ENCODE measurements at regions not wholly inside any gene's neighbourhood (a gene's known extent, or its start where the extent isn't known, plus 50 kb on each side); places are given as distances from the start of the nearest gene placed in this dataset.
"Not testable (repeated sequence)": the region's sequence is repeated elsewhere in the genome, so short reads cannot be mapped to it uniquely, and the experiment has no call there.

GRCh38 chr7:9071160-9071762 is 637.9 kb downstream of the NXPH1 start:
- H3K4ac ChIP-seq (ENCODE audit: low read depth, low read length), result no peak overlapping the region
- no peaks in the 10 kb centered on the region for H3K4me1 Mint-ChIP-seq
- no peaks in the 10 kb centered on the region for H3K27me3 ChIP-seq (ENCODE audit: insufficient read depth, low read length)
- H3K36me3 Mint-ChIP-seq (ENCODE audit: insufficient read depth in 1 of 3, low read depth in 3 of 3), result 0 out of 7 replicates have a peak, but pooled peaks cover 0 to 6% (median 2%) of the 10 kb centered on the region in 3 experiments
- H3K27ac Mint-ChIP-seq, result no peak overlapping the region
- no peak overlapping the region for H4K91ac ChIP-seq (ENCODE audit: insufficient read length, low read depth, low read length)
- no peak overlapping the region for H2BK15ac ChIP-seq (ENCODE audit: low read depth, low read length)
- no peak overlapping the region for H2BK5ac ChIP-seq (ENCODE audit: insufficient read length, low read length)
- H4K5ac ChIP-seq (ENCODE audit: insufficient read length, low read depth, low read length), result no peak overlapping the region
- no peaks in the 10 kb centered on the region for H3K23me2 ChIP-seq (ENCODE audit: insufficient read length, low read depth, low read length, poor library complexity, severe bottlenecking)
- TF ChIP-seq, protein P1, sequence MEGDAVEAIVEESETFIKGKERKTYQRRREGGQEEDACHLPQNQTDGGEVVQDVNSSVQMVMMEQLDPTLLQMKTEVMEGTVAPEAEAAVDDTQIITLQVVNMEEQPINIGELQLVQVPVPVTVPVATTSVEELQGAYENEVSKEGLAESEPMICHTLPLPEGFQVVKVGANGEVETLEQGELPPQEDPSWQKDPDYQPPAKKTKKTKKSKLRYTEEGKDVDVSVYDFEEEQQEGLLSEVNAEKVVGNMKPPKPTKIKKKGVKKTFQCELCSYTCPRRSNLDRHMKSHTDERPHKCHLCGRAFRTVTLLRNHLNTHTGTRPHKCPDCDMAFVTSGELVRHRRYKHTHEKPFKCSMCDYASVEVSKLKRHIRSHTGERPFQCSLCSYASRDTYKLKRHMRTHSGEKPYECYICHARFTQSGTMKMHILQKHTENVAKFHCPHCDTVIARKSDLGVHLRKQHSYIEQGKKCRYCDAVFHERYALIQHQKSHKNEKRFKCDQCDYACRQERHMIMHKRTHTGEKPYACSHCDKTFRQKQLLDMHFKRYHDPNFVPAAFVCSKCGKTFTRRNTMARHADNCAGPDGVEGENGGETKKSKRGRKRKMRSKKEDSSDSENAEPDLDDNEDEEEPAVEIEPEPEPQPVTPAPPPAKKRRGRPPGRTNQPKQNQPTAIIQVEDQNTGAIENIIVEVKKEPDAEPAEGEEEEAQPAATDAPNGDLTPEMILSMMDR (conservative IDR thresholded peaks at IDR 0.05), result no peak
- H3K9ac ChIP-seq (ENCODE audit: extremely low read depth, insufficient read length, low read length), result no peak overlapping the region
- no peak for DNase-seq
- H3K27me3 Mint-ChIP-seq (ENCODE audit: low read depth), result no peaks in the 10 kb centered on the region; the same call in 1 of the 2 replicates
- no peak overlapping the region for H2BK12ac ChIP-seq (ENCODE audit: insufficient read length, low read depth, low read length)
- H3K4me2 ChIP-seq (ENCODE audit: insufficient read depth, insufficient read length, low read length), result no peak overlapping the region
- no peak overlapping the region for H3K18ac ChIP-seq (ENCODE audit: insufficient read length, low read depth, low read length)
- no peak overlapping the region for H3K23ac ChIP-seq (ENCODE audit: insufficient read length, low read depth, low read length)
- no peaks in the 10 kb centered on the region for H3K79me2 ChIP-seq (ENCODE audit: insufficient read depth, low read length)
- no peak overlapping the region for H3K4me3 Mint-ChIP-seq
- H3K56ac ChIP-seq (ENCODE audit: insufficient read length, low read depth, low read length), result no peak overlapping the region
- peaks cover 0 to 3% of the 10 kb centered on the region in 2 experiments; a peak in 1 of 5 replicates for H3K9me3 Mint-ChIP-seq
- H4K20me1 ChIP-seq (ENCODE audit: control insufficient read depth, insufficient read depth, insufficient read length), result no peaks in the 10 kb centered on the region
- WGBS (ENCODE audit: extremely low coverage, insufficient read length, low lambda C conversion rate), result no CpG with 5 or more reads among the region's 4 CpGs
- H3K27ac ChIP-seq (ENCODE audit: insufficient read length, low read depth, low read length), result no peak overlapping the region
- no peak overlapping the region for H3K14ac ChIP-seq (ENCODE audit: insufficient read depth, low read length)
- no peak overlapping the region for H3T11ph ChIP-seq (ENCODE audit: low read length)
- H2AFZ ChIP-seq (ENCODE audit: low read length), result no peak overlapping the region
- H3K9me3 ChIP-seq (ENCODE audit: control insufficient read depth, low read depth, low read length), result no peaks in the 10 kb centered on the region
- H3K4me1 ChIP-seq (ENCODE audit: insufficient read depth, low read length), result no peaks in the 10 kb centered on the region
- no peak overlapping the region for H2BK120ac ChIP-seq (ENCODE audit: low read depth, low read length, poor library complexity, severe bottlenecking)
- no peak overlapping the region for H4K8ac ChIP-seq (replicated peaks; ENCODE audit: insufficient read length, low read depth, low read length)
- H2AK5ac ChIP-seq (ENCODE audit: insufficient read length, low read length), result no peak overlapping the region
- no peak overlapping the region for H2BK20ac ChIP-seq (ENCODE audit: low read depth, low read length, poor library complexity, severe bottlenecking)
- no peaks in the 10 kb centered on the region for H3K79me1 ChIP-seq (ENCODE audit: insufficient read depth, low read depth, low read length, poor library complexity, severe bottlenecking)

- not testable (repeated sequence) for H3K56ac ChIP-seq (ENCODE audit: insufficient read length, low read depth, low read length); H4K8ac ChIP-seq (replicated peaks; ENCODE audit: insufficient read length, low read depth, low read length); H2BK20ac ChIP-seq (ENCODE audit: low read depth, low read length, poor library complexity, severe bottlenecking); H3K9me3 ChIP-seq (ENCODE audit: control insufficient read depth, low read depth, low read length); H3K23me2 ChIP-seq (ENCODE audit: insufficient read length, low read depth, low read length, poor library complexity, severe bottlenecking); H3K79me1 ChIP-seq (ENCODE audit: insufficient read depth, low read depth, low read length, poor library complexity, severe bottlenecking); H3K27me3 ChIP-seq (ENCODE audit: insufficient read depth, low read length); H3K36me3 Mint-ChIP-seq (ENCODE audit: insufficient read depth in 1 of 3, low read depth in 3 of 3); H2BK12ac ChIP-seq (ENCODE audit: insufficient read length, low read depth, low read length); H3K9ac ChIP-seq (ENCODE audit: extremely low read depth, insufficient read length, low read length); H3K9me3 Mint-ChIP-seq; H4K20me1 ChIP-seq (ENCODE audit: control insufficient read depth, insufficient read depth, insufficient read length); H4K91ac ChIP-seq (ENCODE audit: insufficient read length, low read depth, low read length); H4K5ac ChIP-seq (ENCODE audit: insufficient read length, low read depth, low read length); H2BK5ac ChIP-seq (ENCODE audit: insufficient read length, low read length); H3K18ac ChIP-seq (ENCODE audit: insufficient read length, low read depth, low read length); DNase-seq; H3K4me1 ChIP-seq (ENCODE audit: insufficient read depth, low read length); H3K4me1 Mint-ChIP-seq; H2BK120ac ChIP-seq (ENCODE audit: low read depth, low read length, poor library complexity, severe bottlenecking); H3K79me2 ChIP-seq (ENCODE audit: insufficient read depth, low read length); H2BK15ac ChIP-seq (ENCODE audit: low read depth, low read length); H3K27ac Mint-ChIP-seq; H3K4me3 Mint-ChIP-seq; H3K23ac ChIP-seq (ENCODE audit: insufficient read length, low read depth, low read length); H3T11ph ChIP-seq (ENCODE audit: low read length); H3K4me2 ChIP-seq (ENCODE audit: insufficient read depth, insufficient read length, low read length); H3K4ac ChIP-seq (ENCODE audit: low read depth, low read length); H2AK5ac ChIP-seq (ENCODE audit: insufficient read length, low read length); H3K14ac ChIP-seq (ENCODE audit: insufficient read depth, low read length); H3K27me3 Mint-ChIP-seq (ENCODE audit: low read depth); H3K27ac ChIP-seq (ENCODE audit: insufficient read length, low read depth, low read length); H2AFZ ChIP-seq (ENCODE audit: low read length)
- WGBS (ENCODE audit: extremely low coverage, insufficient read length, low lambda C conversion rate), result no CpG with 5 or more reads among the region's 1 CpG
These were observed 642.4 kb downstream of the NXPH1 start for GRCh38 chr7:9075774-9076173.

Measured in H9 (cell line).